OCI-LY1 (cell line): ENCODE measurements at regions not wholly inside any gene's neighbourhood (a gene's known extent, or its start where the extent isn't known, plus 50 kb on each side); places are given as distances from the start of the nearest gene placed in this dataset.

Experiments used
- H2AFZ ChIP-seq: fragments of 200-600 bp; sonication (generic), shearing (Covaris generic); 2 replicates; pipeline ENCODE4 v1.6.0; 2014; ENCODE audit warnings: antibody characterized with exemption, mild to moderate bottlenecking, low read length
- H3F3A ChIP-seq: fragments of 200-600 bp; sonication (generic), shearing (Covaris generic); 2 replicates; pipeline ENCODE4 v1.6.0; 2014; ENCODE audit warnings: mild to moderate bottlenecking, antibody characterized with exemption, low read length, moderate library complexity; ENCODE audit not compliant: insufficient read depth
- H3K27ac ChIP-seq: fragments of 200-600 bp; sonication (generic); 2 replicates; pipeline ENCODE4 v1.5.1; 2014; ENCODE audit warnings: low read length, mixed run types, mild to moderate bottlenecking, low read depth; ENCODE audit not compliant: poor library complexity, severe bottlenecking
- H3K27me3 ChIP-seq: fragments of 200-600 bp; sonication (generic); 2 replicates; pipeline ENCODE4 v1.6.0; 2014; ENCODE audit warnings: antibody characterized with exemption, mild to moderate bottlenecking, low read length, moderate library complexity; ENCODE audit not compliant: insufficient read depth
- H3K36me3 ChIP-seq: fragments of 200-600 bp; sonication (generic); 2 replicates; pipeline ENCODE4 v1.6.1; 2014; ENCODE audit warnings: mild to moderate bottlenecking, antibody characterized with exemption, low read length, moderate library complexity, mixed read lengths; ENCODE audit not compliant: insufficient read depth
- H3K4me1 ChIP-seq: fragments of 200-600 bp; sonication (generic); 2 replicates; pipeline ENCODE4 v1.5.1; 2014; ENCODE audit warnings: mild to moderate bottlenecking, low read length, moderate library complexity; ENCODE audit not compliant: insufficient read depth, severe bottlenecking
- H3K4me2 ChIP-seq: fragments of 200-600 bp; sonication (generic), shearing (Covaris generic); 2 replicates; pipeline ENCODE4 v1.6.1; 2014; ENCODE audit warnings: low read length
- H3K4me3 ChIP-seq: fragments of 200-600 bp; sonication (generic); 2 replicates; pipeline ENCODE4 v1.5.1; 2014; ENCODE audit warnings: low read length, low read depth, mild to moderate bottlenecking, mixed read lengths; ENCODE audit not compliant: poor library complexity, severe bottlenecking
- H3K79me2 ChIP-seq: fragments of 200-600 bp; shearing (Covaris generic); 2 replicates; pipeline ENCODE4 v1.6.1; 2016; ENCODE audit warnings: mixed run types, low read length, mixed read lengths; ENCODE audit not compliant: insufficient read depth
- H3K9ac ChIP-seq: fragments of 200-600 bp; sonication (generic), shearing (Covaris generic); 2 replicates; pipeline ENCODE4 v1.6.1; 2014; ENCODE audit warnings: mild to moderate bottlenecking, low read length, mixed read lengths
- H3K9me2 ChIP-seq: fragments of 200-600 bp; sonication (generic), shearing (Covaris generic); 2 replicates; pipeline ENCODE4 v1.6.1; 2014; ENCODE audit warnings: low read depth, mild to moderate bottlenecking, low read length, mixed read lengths
- H3K9me3 ChIP-seq: fragments of 200-600 bp; shearing (Covaris generic); 2 replicates; pipeline ENCODE4 v1.6.1; 2014; ENCODE audit warnings: low read length, mixed read lengths
- H4K20me1 ChIP-seq: fragments of 200-600 bp; sonication (generic), shearing (Covaris generic); 2 replicates; pipeline ENCODE4 v1.6.0; 2016; ENCODE audit warnings: mild to moderate bottlenecking, low read length; ENCODE audit not compliant: insufficient read depth
- CTCF ChIP-seq: fragments of 200-600 bp; sonication (generic), shearing (Covaris generic); IDR thresholded peaks from 2 replicates; pipeline ENCODE4 v1.5.1; 2017; ENCODE audit warnings: mild to moderate bottlenecking, antibody characterized with exemption, low read length, moderate library complexity, mixed read lengths
- EZH2 ChIP-seq: fragments of 200-600 bp; sonication (generic), shearing (Covaris generic); IDR thresholded peaks from 2 replicates; pipeline ENCODE4 v1.8.0; 2017; ENCODE audit warnings: borderline replicate concordance, mixed run types, mild to moderate bottlenecking, antibody characterized with exemption, low read length, moderate library complexity, mixed read lengths

- Histone ChIP-seq H4K20me1 (no peaks in the 10 kb centered on the region), H3K27me3 (no peaks in the 10 kb centered on the region), H3K9me3 (no peaks in the 10 kb centered on the region), H3K4me2 (no peak overlapping the region), H3K9me2 (no peaks in the 10 kb centered on the region), H3K27ac (no peak overlapping the region), H3K4me1 (no peaks in the 10 kb centered on the region), H3K9ac (no peak overlapping the region), H3K4me3 (no peak overlapping the region), H2AFZ (no peak overlapping the region), H3K36me3 (no peaks in the 10 kb centered on the region), H3K79me2 (no peaks in the 10 kb centered on the region), H3F3A (no peaks in the 10 kb centered on the region)
- no peak for TF ChIP-seq EZH2
- TF ChIP-seq CTCF: no peak
Observed at GRCh38 chr1:214935258-214935657, 147.3 kb upstream of the KCNK2 start.

GRCh38 chr1:214939180-214939579, 143.4 kb upstream of the KCNK2 start:
- H3K27ac ChIP-seq: no peak overlapping the region
- H3K9me2 ChIP-seq: no peaks in the 10 kb centered on the region
- no peak for TF ChIP-seq CTCF
- TF ChIP-seq EZH2: no peak
- H3K4me1 ChIP-seq: no peaks in the 10 kb centered on the region
- H3K27me3 ChIP-seq: no peaks in the 10 kb centered on the region
- no peak overlapping the region for H3K4me3 ChIP-seq
- no peak overlapping the region for H2AFZ ChIP-seq
- H4K20me1 ChIP-seq: no peaks in the 10 kb centered on the region
- H3K79me2 ChIP-seq: no peaks in the 10 kb centered on the region
- no peak overlapping the region for H3K4me2 ChIP-seq
- H3K9me3 ChIP-seq: no peaks in the 10 kb centered on the region
- no peak overlapping the region for H3K9ac ChIP-seq
- H3F3A ChIP-seq: no peaks in the 10 kb centered on the region
- no peaks in the 10 kb centered on the region for H3K36me3 ChIP-seq

- Histone ChIP-seq H3K36me3 (no peaks in the 10 kb centered on the region), H3K9ac (no peak overlapping the region), H4K20me1 (no peaks in the 10 kb centered on the region), H3K9me2 (no peaks in the 10 kb centered on the region), H3K4me1 (no peaks in the 10 kb centered on the region), H3K79me2 (no peaks in the 10 kb centered on the region), H3K4me2 (no peak overlapping the region), H2AFZ (no peak overlapping the region), H3K27me3 (no peaks in the 10 kb centered on the region), H3F3A (no peaks in the 10 kb centered on the region), H3K4me3 (no peak overlapping the region), H3K9me3 (no peaks in the 10 kb centered on the region), H3K27ac (no peak overlapping the region)
- TF ChIP-seq CTCF: no peak
- TF ChIP-seq EZH2: no peak
Observed at GRCh38 chr1:214941061-214941460, 141.5 kb upstream of the KCNK2 start.
